Sciatic nerve (tissue), 2 donors: ENCODE measurements at regions not wholly inside any gene's neighbourhood (a gene's known extent, or its start where the extent isn't known, plus 50 kb on each side); places are given as distances from the start of the nearest gene placed in this dataset.

Experiments
- ATAC-seq: fragments of 200-7000 bp; cut with Tn5 transposase; one replicate; pipeline ENCODE4 v1.9.1; 2020; ENCODE audit warnings: mild to moderate bottlenecking, moderate library complexity
- DNase-seq: peaks from one replicate; pipeline ENCODE4 v3.0.0-alpha.2; 2020; ENCODE audit warnings: low spot score
- intact Hi-C: fragments of 100-400 bp; cut with DNase I; formaldehyde crosslinking; loops from one replicate; pipeline ENCODE4 v1.14.2; 2022
- donor health status: DM: no; HTN: no; CAD: no.
- donor health status: DM: no; HTN: no; CAD: no.

DNA sequence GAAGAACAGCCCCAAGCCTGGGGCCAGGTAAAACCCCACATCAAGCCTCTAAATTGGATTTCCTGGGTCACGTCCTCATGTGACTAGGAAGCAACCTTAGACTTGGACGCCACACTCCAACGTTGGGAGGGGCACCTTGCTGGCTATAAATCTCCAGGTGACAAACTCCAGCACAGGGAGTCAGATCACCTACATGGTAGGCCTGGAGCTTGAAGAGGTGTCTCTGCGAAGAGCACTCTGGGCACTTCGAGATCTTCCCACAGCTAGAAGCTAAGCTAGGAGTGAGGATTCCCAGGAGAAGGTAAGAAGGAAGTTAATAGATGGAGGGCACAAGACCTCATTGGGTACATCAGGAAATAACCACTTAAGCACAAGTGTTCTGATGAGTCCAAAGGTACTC is 77.1 kb upstream of the GNAZ start:
- DNase-seq: no peak
- intact Hi-C loops: no loop called here
- ATAC-seq: no peak

DNA sequence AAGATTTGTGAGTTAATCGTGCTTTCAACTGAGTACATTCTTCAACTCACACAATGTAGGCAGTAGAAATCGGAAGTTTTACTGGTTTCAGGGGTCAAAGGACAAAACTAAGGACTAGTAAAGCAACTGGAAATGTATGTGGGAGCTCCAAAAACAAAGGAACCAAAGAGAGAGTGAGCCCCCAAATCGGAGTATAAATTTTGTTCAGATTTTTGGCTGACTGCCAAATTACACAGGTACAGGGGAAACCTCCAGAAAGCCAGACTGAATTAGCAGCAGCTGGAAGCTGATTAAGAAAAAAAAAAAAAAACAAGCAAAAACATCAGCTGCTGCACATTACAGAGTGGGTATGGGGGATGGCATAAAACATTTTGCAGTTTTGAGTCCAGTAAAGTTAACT is 75.2 kb upstream of the GNAZ start:
- ATAC-seq (no peak), DNase-seq (no peak)
- intact Hi-C loops: no loop called here

DNA sequence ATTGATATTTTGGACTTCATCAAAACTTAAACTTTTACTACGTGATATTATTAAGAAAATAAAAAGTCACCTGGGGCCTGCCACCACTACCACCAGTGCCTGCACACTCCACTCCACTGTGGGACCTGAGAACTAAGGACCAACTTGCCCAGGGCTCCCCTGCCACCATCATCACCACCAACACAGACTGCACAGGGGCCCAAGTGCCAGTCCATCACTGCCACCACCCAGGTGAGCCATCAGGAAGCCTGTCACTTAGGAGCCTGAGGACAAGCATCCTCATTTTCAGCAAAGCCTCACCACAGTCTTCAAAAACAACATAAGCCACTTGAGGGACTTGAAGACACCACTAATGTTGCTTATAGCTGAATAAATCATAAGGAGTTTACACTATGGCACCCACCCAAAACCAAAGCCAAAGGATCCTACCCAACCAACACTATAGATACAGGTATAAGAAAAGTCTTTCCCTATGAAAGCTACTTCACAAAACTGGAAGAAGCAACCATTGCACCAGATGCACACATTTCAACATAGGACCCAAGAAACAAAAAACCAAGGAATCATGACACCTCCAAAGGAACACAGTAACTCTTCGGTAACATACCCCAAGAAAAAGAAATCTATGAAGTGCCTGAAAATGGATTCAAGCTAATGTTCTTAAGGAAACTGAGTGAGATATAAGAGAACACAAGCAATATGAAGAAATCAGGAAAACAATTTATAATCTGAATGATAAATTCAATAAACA is 73.6 kb upstream of the GNAZ start:
- DNase-seq (no peak), ATAC-seq (no peak)
- intact Hi-C loops: no loop called here

DNA sequence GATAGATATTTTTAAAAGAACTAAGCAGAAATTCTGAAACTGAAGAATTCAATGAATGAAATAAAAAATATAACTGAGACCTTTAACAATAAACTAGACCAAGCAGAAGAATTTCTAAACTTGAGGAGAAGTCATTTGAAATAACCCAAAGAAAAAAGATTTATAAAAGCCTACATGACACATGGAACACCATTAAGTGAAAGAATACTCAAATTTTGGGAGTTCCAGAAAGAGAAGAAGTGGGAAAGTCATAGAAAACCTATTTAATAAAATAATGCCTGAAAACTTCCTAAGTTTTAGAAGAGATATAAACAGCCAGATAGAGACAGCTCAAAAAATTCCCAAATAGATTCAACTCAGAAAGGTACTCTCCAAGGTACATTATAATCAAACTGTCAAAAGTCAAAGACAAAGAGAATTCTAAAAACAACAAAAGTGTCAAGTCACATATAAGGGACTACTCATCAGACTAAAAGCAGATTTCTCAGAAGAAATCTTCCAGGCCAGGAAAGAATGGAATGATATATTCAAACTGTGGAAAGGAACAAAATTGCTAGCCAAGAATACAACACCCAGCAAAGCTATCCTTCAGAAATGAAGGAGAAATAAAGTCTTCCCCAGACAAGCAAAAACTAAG is 72.9 kb upstream of the GNAZ start:
- DNase-seq: no peak
- intact Hi-C loops: no loop called here
- ATAC-seq: no peak

DNA sequence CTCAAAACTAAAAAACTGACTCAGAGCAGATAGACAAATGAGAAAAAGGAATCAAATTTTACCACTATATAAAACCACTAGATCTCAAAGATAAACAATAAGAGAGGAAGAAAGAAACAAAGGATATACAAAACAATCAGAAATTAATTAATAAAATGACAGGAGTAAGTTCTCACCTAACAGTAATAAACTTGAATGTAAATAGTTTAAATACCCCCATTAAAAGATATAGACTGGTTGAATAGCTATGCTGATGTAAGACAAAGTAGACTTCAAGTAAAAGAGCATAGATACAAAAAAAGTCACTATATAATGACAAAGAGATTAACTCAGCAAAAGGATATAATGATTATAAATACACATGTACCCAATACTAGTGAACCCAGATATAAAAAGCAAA is 72.3 kb upstream of the GNAZ start:
- ATAC-seq (no peak), DNase-seq (no peak)
- intact Hi-C loops: no loop called here

DNA sequence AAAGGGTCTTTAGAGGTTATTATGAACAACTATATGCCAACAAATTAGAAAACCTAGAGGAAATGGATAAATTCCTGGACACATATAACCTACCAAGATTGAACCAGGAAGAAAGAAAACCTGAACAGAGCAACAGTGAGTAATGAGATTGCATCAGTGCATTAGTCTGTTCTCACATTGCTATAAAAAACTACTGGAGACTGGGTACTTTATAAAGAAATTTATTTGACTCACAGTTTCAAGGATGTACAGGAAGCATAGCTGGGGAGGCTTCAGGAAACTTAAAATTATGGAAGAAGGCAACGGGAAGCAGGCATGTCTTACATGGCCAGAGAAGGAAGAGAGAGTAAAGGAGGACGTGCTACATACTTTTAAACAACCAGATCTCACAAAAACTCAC is 70.8 kb upstream of the GNAZ start:
- DNase-seq: no peak
- intact Hi-C loops: no loop called here
- no peak for ATAC-seq

DNA sequence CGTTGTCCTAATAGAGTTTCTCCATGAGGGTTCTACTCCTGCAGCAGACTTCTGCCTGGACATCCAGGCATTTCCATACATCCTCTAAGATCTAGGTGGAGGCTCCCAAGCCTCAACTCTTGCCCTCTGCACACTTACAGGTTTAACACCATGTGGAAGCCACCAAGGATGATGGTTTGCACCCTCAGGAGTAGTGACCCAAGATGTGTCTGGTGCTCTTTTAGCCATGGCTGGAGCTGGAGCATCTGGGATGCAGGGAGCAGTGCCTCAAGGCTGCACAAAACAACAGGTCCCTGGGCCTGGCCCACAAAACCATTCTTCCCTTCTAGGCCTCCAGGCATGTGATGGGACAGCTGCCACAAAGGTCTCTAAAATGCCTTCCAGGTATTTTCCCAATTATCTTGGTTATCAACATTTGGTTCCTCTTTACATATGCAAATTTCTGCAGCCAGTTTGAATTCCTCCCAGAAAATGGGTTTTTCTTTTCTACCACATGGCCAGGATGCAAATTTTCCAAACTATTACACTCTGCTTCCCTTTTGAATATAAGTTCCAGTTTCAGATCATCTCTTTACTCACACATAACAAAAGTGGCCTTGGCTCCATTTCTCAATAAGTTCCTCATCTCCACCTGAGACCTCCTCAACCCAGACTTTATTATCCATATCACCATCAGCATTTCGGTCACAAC is 69.5 kb upstream of the GNAZ start:
- intact Hi-C loops: no loop called here
- no peak for ATAC-seq
- DNase-seq: no peak

DNA sequence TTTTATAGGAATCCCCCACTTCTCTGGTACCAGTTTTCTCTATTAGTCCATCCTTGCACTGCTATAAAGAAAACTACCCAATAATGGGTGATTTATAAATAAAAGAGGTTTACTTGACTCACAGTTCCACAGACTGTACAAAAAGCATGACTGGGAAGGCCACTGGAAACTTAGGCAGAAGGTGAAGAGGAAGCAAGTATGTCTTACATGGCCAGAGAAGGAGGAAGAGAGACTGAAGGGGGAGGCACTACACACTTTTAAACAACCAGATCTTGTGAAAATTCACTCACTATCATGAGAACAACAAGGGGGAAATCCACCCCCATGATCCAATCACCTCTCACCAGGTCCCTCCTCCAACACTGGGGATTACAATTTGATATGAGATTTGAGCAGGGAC is 68.9 kb upstream of the GNAZ start:
- no peak for DNase-seq
- ATAC-seq: no peak
- intact Hi-C loops: no loop called here

DNA sequence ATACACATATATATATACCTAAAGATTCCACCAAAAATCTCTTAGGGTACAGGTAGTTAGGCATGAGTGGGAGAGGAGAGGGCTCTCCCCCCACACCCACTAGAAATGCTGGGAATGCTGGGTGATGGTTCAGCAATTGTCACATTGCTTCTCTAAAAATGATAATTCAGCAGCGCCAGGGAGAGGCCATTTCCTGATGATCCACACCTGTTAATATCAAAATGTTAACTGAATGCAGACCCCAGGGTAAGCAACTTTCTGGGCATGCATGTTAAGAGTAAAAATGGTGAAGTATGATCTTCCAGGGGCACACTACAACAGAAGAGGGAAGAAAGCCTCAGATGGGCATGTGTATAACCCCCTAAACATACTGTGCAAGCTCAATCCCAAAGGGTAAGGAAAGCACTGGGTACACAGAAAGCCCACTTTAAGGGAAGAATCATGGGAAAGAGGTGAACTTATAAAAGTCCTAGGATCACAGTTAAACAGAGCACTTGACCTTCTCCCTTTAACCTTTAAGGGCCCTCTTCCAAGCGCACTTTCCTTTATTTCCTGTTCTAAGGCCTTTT is 67.6 kb upstream of the GNAZ start:
- intact Hi-C loops: no loop called here
- DNase-seq: no peak
- no peak for ATAC-seq

DNA sequence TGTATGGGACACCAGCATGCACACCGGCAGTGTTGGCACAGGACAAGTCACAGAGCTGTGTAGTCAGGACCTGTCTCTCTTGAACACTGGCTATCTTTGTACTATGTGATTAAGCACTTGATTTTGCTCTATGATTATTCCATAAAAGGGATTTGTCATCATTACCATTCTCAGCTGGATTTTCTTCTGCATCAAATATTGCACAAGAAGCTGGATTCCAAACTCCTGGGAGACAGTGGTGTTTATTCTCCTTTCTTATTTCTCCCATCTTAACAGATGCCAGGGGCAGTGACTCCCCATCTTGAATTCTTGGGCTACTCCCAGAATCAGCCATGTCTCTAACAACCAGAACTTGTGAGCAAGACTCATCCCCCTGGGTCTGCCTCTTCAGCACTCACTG is 62.5 kb upstream of the GNAZ start:
- peak; percentile 84 for ATAC-seq
- intact Hi-C loops: no loop called here
- DNase-seq: no peak

DNA sequence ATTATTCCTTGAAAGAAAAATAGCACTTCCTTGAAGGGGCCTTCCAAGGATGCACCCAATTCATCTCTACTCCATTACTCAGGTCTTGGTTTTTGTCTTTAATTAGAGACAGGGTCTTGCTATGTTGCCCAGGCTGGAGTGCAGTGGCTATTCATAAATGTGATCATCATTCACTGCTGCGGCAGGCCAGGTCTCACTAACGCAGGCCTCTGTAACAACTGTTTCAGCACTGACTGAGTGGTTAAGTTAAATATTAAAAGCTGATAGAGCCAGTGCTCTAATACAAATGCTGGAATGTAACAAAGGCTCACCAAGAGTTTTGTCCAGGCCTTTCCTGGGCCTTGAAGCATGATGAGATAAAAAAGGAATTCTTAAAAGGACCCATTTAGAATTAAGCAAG is 61.4 kb upstream of the GNAZ start:
- DNase-seq (no peak), ATAC-seq (no peak)
- intact Hi-C loops: no loop called here
